K562 (cell line): ENCODE measurements at regions not wholly inside any gene's neighbourhood (a gene's known extent, or its start where the extent isn't known, plus 50 kb on each side); places are given as distances from the start of the nearest gene placed in this dataset.
"Not testable (repeated sequence)": the region's sequence is repeated elsewhere in the genome, so short reads cannot be mapped to it uniquely, and the experiment has no call there.

Experiments used
- ATAC-seq: fragments of 200-7000 bp; cut with Tn5 transposase; 3 replicates; pipeline ENCODE4 v1.9.1; 2020; ENCODE audit warnings: moderate library complexity
- BruUV-seq: library from RNA; stranded (reverse); fragments of 400-500 nt; replicated peaks from 2 replicates; lab custom pipeline; 2021; lab: Mats Ljungman, UMichigan
- CTCF ChIA-PET: fragments of 300-600 bp; formaldehyde crosslinking; extraction: SDS; loops from one replicate; lab custom pipeline; 2021; ENCODE audit warnings: low intra/inter-chr PET ratio; lab: Yijun Ruan, JAX
- POLR2A ChIA-PET: fragments of 300-600, 350-650 bp; sonication (Branson Sonifier 250); formaldehyde crosslinking; extraction: SDS; loops from one replicate; lab custom pipeline; 2021; ENCODE audit warnings: antibody characterized with exemption, inconsistent platforms; lab: Yijun Ruan, JAX
- DNase-seq, 4 experiments: peaks; one replicate each; pipeline versions ENCODE4 v3.0.0 to v3.0.0-alpha.2; 2011 to 2018; ENCODE audit warnings: low spot score in 3 of 4, mixed read lengths in 3 of 4; ENCODE audit errors: extremely low read depth in 1 of 4
- FAIRE-seq: peaks from 2 replicates; lab custom pipeline; 2011; peaks lifted over from hg19 to GRCh38; lab: Jason Lieb, UNC
- H2AFZ ChIP-seq: 2 replicates; pipeline ENCODE4 v1.6.0; 2011; ENCODE audit warnings: low read depth, low read length, control low read depth, inconsistent platforms
- H3K27ac ChIP-seq: fragments of 200-600 bp; 3 replicates; pipeline ENCODE4 v1.8.0; 2011; ENCODE audit warnings: low read depth, mild to moderate bottlenecking, control low read depth, inconsistent platforms, low read length, moderate library complexity, mixed read lengths; ENCODE audit errors: extremely low read depth
- H3K27me3 ChIP-seq, 2 experiments: fragments of 300-600 bp in 1 of 2; 2 replicates in 1 of 2; 3 replicates in 1 of 2; pipeline versions ENCODE4 v1.6.0 to v1.8.0; 2011; ENCODE audit warnings: inconsistent platforms in 2 of 2, low read length in 2 of 2, mild to moderate bottlenecking in 1 of 2, mixed read lengths in 1 of 2, moderate library complexity in 1 of 2; ENCODE audit not compliant: control insufficient read depth in 2 of 2, insufficient read depth in 2 of 2
- H3K36me3 ChIP-seq: fragments of 300-600 bp; 3 replicates; pipeline ENCODE4 v1.8.0; 2011; ENCODE audit warnings: mild to moderate bottlenecking, low read length, inconsistent platforms; ENCODE audit not compliant: control insufficient read depth, insufficient read depth
- H3K4me1 ChIP-seq, 2 experiments: fragments of 200-600 bp in 1 of 2; replicated peaks in 1 of 2; 2 replicates in 1 of 2; 3 replicates in 1 of 2; pipeline versions ENCODE4 v1.5.1 to v1.8.0; 2011; ENCODE audit warnings: inconsistent platforms in 2 of 2, low read length in 2 of 2, mild to moderate bottlenecking in 1 of 2, mixed read lengths in 1 of 2, moderate library complexity in 1 of 2; ENCODE audit not compliant: control insufficient read depth in 2 of 2, insufficient read depth in 2 of 2
- H3K4me2 ChIP-seq: 2 replicates; pipeline ENCODE4 v1.6.1; 2011; ENCODE audit warnings: low read length, control low read depth, inconsistent platforms, mixed read lengths; ENCODE audit not compliant: insufficient read depth
- H3K4me3 ChIP-seq: fragments of 200-600 bp; sonication (generic), shearing (Covaris generic); 2 replicates; pipeline ENCODE4 v1.5.1; 2016; ENCODE audit warnings: control low read depth, inconsistent platforms
- H3K79me2 ChIP-seq: fragments of 200-600 bp; 3 replicates; pipeline ENCODE4 v1.8.0; 2011; ENCODE audit warnings: low read length, inconsistent platforms; ENCODE audit not compliant: control insufficient read depth, insufficient read depth
- H3K9ac ChIP-seq, 2 experiments: 2 replicates each; pipeline versions ENCODE4 v1.6.0 to v1.6.1; 2011; ENCODE audit warnings: low read depth in 2 of 2, low read length in 2 of 2, control low read depth in 1 of 2, inconsistent platforms in 1 of 2, mild to moderate bottlenecking in 1 of 2, mixed read lengths in 1 of 2; ENCODE audit not compliant: insufficient read depth in 1 of 2
- H3K9me1 ChIP-seq: one replicate; pipeline ENCODE4 v1.6.0; 2011; ENCODE audit warnings: inconsistent platforms, mild to moderate bottlenecking, low read length, moderate library complexity; ENCODE audit not compliant: control insufficient read depth, insufficient read depth
- H3K9me3 ChIP-seq: replicated peaks from 2 replicates; pipeline ENCODE4 v1.5.1; 2011; ENCODE audit warnings: low read depth, low read length, inconsistent platforms; ENCODE audit not compliant: control insufficient read depth, insufficient read depth
- H4K20me1 ChIP-seq: replicated peaks from 2 replicates; pipeline ENCODE4 v1.6.1; 2011; ENCODE audit warnings: low read length, inconsistent platforms, mixed read lengths; ENCODE audit not compliant: control insufficient read depth, insufficient read depth
- CBFA2T3 ChIP-seq: fragments of 450-650 bp; IDR thresholded peaks from 2 replicates; pipeline ENCODE4 v1.6.1; 2017
- CHD1 ChIP-seq: fragments of 200-600 bp; sonication (generic); IDR thresholded peaks from one replicate; pipeline ENCODE4 v1.6.1; 2012; ENCODE audit warnings: mild to moderate bottlenecking, moderate library complexity, low read length, inconsistent platforms
- MYC ChIP-seq, 2 experiments: fragments of 250-450 bp in 1 of 2; sonication (Bioruptor Pico) in 1 of 2; IDR thresholded peaks; 2 replicates each; pipeline versions ENCODE4 v1.5.1 to v1.6.1; 2012 to 2021; ENCODE audit warnings: low read depth in 2 of 2, borderline replicate concordance in 1 of 2, improper control_type of control experiment in 1 of 2, low read length in 1 of 2, mild to moderate bottlenecking in 1 of 2, moderate library complexity in 1 of 2
- PTBP1 ChIP-seq: fragments of 200-400 bp; formaldehyde crosslinking; IDR thresholded peaks from 2 replicates; pipeline ENCODE4 v1.6.1; 2017; ENCODE audit warnings: low read depth, low read length
- RBM39 ChIP-seq: fragments of 200-400 bp; formaldehyde crosslinking; optimal IDR thresholded peaks from 2 replicates; pipeline ENCODE3; 2018; ENCODE audit warnings: low read depth, low read length
- ZSCAN29 ChIP-seq: fragments of 450-650 bp; IDR thresholded peaks from 2 replicates; pipeline ENCODE4 v1.6.1; 2017
- WGBS: fragments of 100-300 bp; shearing (Covaris generic); methylation state at CpG from one replicate; pipeline ENCODE4 v1.1.6; 2016; ENCODE audit warnings: low coverage, mixed read lengths; ENCODE audit not compliant: insufficient coverage; ENCODE audit errors: missing lambda C conversion rate; 5-methylcytosine and 5-hydroxymethylcytosine counted together
- in situ Hi-C: fragments of 300-500 bp; cut with MboI; formaldehyde crosslinking; loops from 4 replicates; pipeline ENCODE4 v1.15.0; 2018; ENCODE audit warnings: inconsistent platforms, mixed read lengths
- intact Hi-C: fragments of 100-400 bp; cut with micrococcal nuclease; formaldehyde crosslinking; loops from 2 replicates; pipeline ENCODE4 v1.14.2; 2022
- TF ChIP-seq, protein P1 (sequence below): fragments of 450-650 bp; IDR thresholded peaks from 2 replicates; pipeline ENCODE4 v1.6.1; 2018; ENCODE audit not compliant: partially characterized antibody

DNA sequence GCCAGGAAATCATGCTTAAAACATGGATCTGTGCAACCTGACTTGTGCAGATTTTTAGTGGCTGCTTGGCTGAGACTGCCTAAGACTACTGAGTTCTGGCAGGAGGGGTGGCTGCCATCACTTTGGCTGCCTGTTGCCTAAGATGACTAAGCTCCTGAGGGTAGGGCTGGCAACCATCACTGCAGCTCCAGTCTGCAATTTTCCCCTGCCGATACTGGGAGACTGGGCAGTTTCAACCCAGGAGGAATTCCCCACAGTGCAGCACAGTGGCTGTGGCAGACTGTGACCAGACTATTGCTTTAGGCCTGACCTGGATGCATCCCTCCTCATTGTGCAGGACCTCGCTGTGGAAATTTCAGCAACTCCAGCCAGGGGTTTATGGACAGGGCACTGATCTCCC lies 544.9 kb downstream of the ANKRD50 start (continued):
- TF ChIP-seq, protein P1, sequence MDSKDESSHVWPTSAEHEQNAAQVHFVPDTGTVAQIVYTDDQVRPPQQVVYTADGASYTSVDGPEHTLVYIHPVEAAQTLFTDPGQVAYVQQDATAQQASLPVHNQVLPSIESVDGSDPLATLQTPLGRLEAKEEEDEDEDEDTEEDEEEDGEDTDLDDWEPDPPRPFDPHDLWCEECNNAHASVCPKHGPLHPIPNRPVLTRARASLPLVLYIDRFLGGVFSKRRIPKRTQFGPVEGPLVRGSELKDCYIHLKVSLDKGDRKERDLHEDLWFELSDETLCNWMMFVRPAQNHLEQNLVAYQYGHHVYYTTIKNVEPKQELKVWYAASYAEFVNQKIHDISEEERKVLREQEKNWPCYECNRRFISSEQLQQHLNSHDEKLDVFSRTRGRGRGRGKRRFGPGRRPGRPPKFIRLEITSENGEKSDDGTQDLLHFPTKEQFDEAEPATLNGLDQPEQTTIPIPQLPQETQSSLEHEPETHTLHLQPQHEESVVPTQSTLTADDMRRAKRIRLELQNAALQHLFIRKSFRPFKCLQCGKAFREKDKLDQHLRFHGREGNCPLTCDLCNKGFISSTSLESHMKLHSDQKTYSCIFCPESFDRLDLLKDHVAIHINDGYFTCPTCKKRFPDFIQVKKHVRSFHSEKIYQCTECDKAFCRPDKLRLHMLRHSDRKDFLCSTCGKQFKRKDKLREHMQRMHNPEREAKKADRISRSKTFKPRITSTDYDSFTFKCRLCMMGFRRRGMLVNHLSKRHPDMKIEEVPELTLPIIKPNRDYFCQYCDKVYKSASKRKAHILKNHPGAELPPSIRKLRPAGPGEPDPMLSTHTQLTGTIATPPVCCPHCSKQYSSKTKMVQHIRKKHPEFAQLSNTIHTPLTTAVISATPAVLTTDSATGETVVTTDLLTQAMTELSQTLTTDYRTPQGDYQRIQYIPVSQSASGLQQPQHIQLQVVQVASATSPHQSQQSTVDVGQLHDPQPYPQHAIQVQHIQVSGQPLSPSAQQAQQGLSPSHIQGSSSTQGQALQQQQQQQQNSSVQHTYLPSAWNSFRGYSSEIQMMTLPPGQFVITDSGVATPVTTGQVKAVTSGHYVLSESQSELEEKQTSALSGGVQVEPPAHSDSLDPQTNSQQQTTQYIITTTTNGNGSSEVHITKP = no peak
- no peak for TF ChIP-seq CBFA2T3
- TF ChIP-seq CHD1 = no peak
- no peak for TF ChIP-seq PTBP1
- no peak for TF ChIP-seq ZSCAN29
- no peak for TF ChIP-seq MYC (IDR thresholded peaks at IDR 0.05; ENCODE audit: low read depth, low read length)
- no peak for TF ChIP-seq MYC (CRISPR knock-in tag; IDR thresholded peaks at IDR 0.05; ENCODE audit: borderline replicate concordance, low read depth)
- no peak for TF ChIP-seq RBM39
- TF ChIP-seq, all 486 proteins: peak for 0

DNA sequence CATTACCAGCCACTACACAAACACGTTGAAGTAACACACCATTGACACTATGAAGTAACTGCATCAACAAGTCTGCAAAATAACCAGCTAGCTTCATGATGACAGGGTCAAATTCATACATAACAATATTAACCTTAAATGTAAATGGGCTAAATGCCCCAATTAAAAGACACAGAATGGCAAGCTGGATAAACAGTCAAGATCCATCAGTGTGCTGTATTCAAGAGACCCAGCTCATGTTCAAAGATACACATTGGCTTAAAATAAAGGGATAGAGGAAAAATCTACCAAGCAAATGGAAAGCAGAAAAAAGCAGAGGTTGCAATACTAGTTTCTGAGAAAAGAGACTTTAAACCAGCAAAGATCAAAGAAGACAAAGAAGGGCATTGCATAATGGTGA lies 543.0 kb downstream of the ANKRD50 start:
- H3K4me1 ChIP-seq, in situ Hi-C loops, H3K36me3 ChIP-seq, H3K27me3 ChIP-seq, H3K27ac ChIP-seq, POLR2A ChIA-PET, H3K9me3 ChIP-seq, H3K9ac ChIP-seq, H2AFZ ChIP-seq, H3K9me1 ChIP-seq, CTCF ChIA-PET, ATAC-seq, H3K4me2 ChIP-seq, DNase-seq, intact Hi-C loops, FAIRE-seq, BruUV-seq, H4K20me1 ChIP-seq, H3K79me2 ChIP-seq, H3K4me3 ChIP-seq: not testable (repeated sequence)
- 0% methylated on average over 1 of the region's 1 CpG for WGBS
